Gastrocnemius medialis (tissue), 4 donors: ENCODE measurements at regions not wholly inside any gene's neighbourhood (a gene's known extent, or its start where the extent isn't known, plus 50 kb on each side); places are given as distances from the start of the nearest gene placed in this dataset.

Source experiments
- ATAC-seq, 2 donors: fragments of 150-250 bp; one replicate each; pipeline ENCODE4 v1.9.1; 2016
- DNase-seq, 2 donors: peaks; one replicate each; pipeline ENCODE4 v3.0.0-alpha.2; 2019
- H3K27ac ChIP-seq, 4 donors: fragments of 200-600 bp; sonication (generic); 1 replicate in 1 of 4; 2 replicates in 3 of 4; pipeline ENCODE4 v1.5.1; 2016 to 2018; ENCODE audit warnings: mild to moderate bottlenecking in 2 of 4, moderate library complexity in 1 of 4
- H3K27me3 ChIP-seq, 3 donors: fragments of 200-600 bp; sonication (generic) in 2 of 3; 1 replicate in 1 of 3; 2 replicates in 2 of 3; pipeline versions ENCODE4 v1.5.1 to v1.6.0; 2016 to 2019; ENCODE audit warnings: mild to moderate bottlenecking in 1 of 3, moderate library complexity in 1 of 3
- H3K36me3 ChIP-seq, 2 donors: fragments of 200-600 bp; sonication (generic) in 1 of 2; one replicate each; pipeline ENCODE4 v1.5.1; 2017 to 2018
- H3K4me1 ChIP-seq, 2 donors: fragments of 200-600 bp; sonication (generic) in 1 of 2; one replicate each; pipeline ENCODE4 v1.5.1; 2016 to 2017; ENCODE audit warnings: mild to moderate bottlenecking in 2 of 2
- H3K4me3 ChIP-seq, 4 donors: fragments of 200-600 bp; sonication (generic) in 3 of 4; 1 replicate in 1 of 4; 2 replicates in 3 of 4; pipeline ENCODE4 v1.5.1; 2016 to 2019; ENCODE audit warnings: mild to moderate bottlenecking in 2 of 4
- H3K9me3 ChIP-seq, 3 donors: fragments of 200-600 bp; sonication (generic) in 2 of 3; 1 replicate in 1 of 3; 2 replicates in 2 of 3; pipeline ENCODE4 v1.5.1; 2016 to 2019
- CTCF ChIP-seq, 5 experiments: fragments of 450-650 bp in 3 of 5; fragments of 200-600 bp in 2 of 5; sonication (generic) in 2 of 5; IDR thresholded peaks in 4 of 5; conservative IDR thresholded peaks in 1 of 5; 1 replicate in 4 of 5; 2 replicates in 1 of 5; pipeline ENCODE4 v1.5.1; 2016 to 2019; ENCODE audit warnings: antibody characterized with exemption in 5 of 5, mild to moderate bottlenecking in 3 of 5, moderate library complexity in 3 of 5
- POLR2A ChIP-seq, 2 donors: fragments of 450-650 bp; IDR thresholded peaks; one replicate each; pipeline ENCODE4 v1.6.1; 2017; ENCODE audit warnings: antibody characterized with exemption in 2 of 2, mild to moderate bottlenecking in 2 of 2, moderate library complexity in 2 of 2
- in situ Hi-C, 4 donors: fragments of 200-750 bp; cut with MboI; loops; one replicate each; pipeline versions ENCODE4 v1.15.0 to v1.8.0; 2017; ENCODE audit warnings: low sequenced_read_pairs in 4 of 4
- intact Hi-C: fragments of 100-400 bp; cut with DNase I; formaldehyde crosslinking; loops from one replicate; pipeline ENCODE4 v1.15.1; 2023; ENCODE audit warnings: low total_unique reads

GRCh38 chr6:53982366-53983050 lies 128.7 kb upstream of the MLIP start:
- Histone ChIP-seq H3K4me3 (no peak overlapping the region), H3K36me3 (no peaks in the 10 kb centered on the region), H3K4me1 (peaks cover 19 to 25% of the 10 kb centered on the region in 2 donors), H3K27me3 (no peaks in the 10 kb centered on the region), H3K9me3 (no peaks in the 10 kb centered on the region), H3K27ac (no peak overlapping the region)
- ATAC-seq (no peak), DNase-seq (no peak)
- TF ChIP-seq POLR2A (IDR thresholded peaks at IDR 0.05) (no peak), CTCF (IDR thresholded peaks at IDR 0.05 in 4 of 5, conservative IDR thresholded peaks at IDR 0.05 in 1 of 5) (no peak)
- intact Hi-C loops (loop anchor here (5.0 kb wide), 1 partner anchor 1085 kb away; no protein-coding TSS in a partner anchor), in situ Hi-C loops (loop anchor here (10.0 to 25.0 kb wide), 5 partner anchors 280 to 1255 kb away; no protein-coding TSS in a partner anchor)

- no peak for ATAC-seq
- Histone ChIP-seq H3K27me3 (no peaks in the 10 kb centered on the region), H3K4me1 (peaks cover 20 to 28% of the 10 kb centered on the region in 2 donors), H3K4me3 (no peak overlapping the region), H3K9me3 (no peaks in the 10 kb centered on the region), H3K36me3 (no peaks in the 10 kb centered on the region), H3K27ac (no peak overlapping the region)
- TF ChIP-seq POLR2A (IDR thresholded peaks at IDR 0.05) (no peak), CTCF (IDR thresholded peaks at IDR 0.05 in 4 of 5, conservative IDR thresholded peaks at IDR 0.05 in 1 of 5) (no peak)
- DNase-seq: no peak
- intact Hi-C loops (loop anchor here (5.0 kb wide), 1 partner anchor 1084 kb away; no protein-coding TSS in a partner anchor), in situ Hi-C loops (loop anchor here (10.0 to 25.0 kb wide), 5 partner anchors 279 to 1254 kb away; no protein-coding TSS in a partner anchor)
Observed at GRCh38 chr6:53983301-53983700, 127.9 kb upstream of the MLIP start.

- H3K36me3 ChIP-seq: no peaks in the 10 kb centered on the region
- H3K27ac ChIP-seq: no peak overlapping the region
- TF ChIP-seq CTCF (IDR thresholded peaks at IDR 0.05 in 4 of 5, conservative IDR thresholded peaks at IDR 0.05 in 1 of 5): no peak
- TF ChIP-seq POLR2A (IDR thresholded peaks at IDR 0.05): no peak
- intact Hi-C loops (loop anchor here (5.0 kb wide), 1 partner anchor 1083 kb away; no protein-coding TSS in a partner anchor), in situ Hi-C loops (loop anchor here (10.0 to 25.0 kb wide), 5 partner anchors 278 to 1253 kb away; no protein-coding TSS in a partner anchor)
- ATAC-seq (no peak), DNase-seq (no peak)
- H3K9me3 ChIP-seq: no peaks in the 10 kb centered on the region
- H3K4me1 ChIP-seq: peaks cover 20 to 34% of the 10 kb centered on the region in 2 donors
- no peaks in the 10 kb centered on the region for H3K27me3 ChIP-seq
- H3K4me3 ChIP-seq: no peak overlapping the region
Observed at GRCh38 chr6:53984163-53984562, 127.1 kb upstream of the MLIP start.

- Histone ChIP-seq H3K27me3 (no peaks in the 10 kb centered on the region), H3K36me3 (no peaks in the 10 kb centered on the region), H3K4me3 (no peak overlapping the region), H3K27ac (no peak overlapping the region), H3K9me3 (no peaks in the 10 kb centered on the region), H3K4me1 (peaks cover 22 to 38% of the 10 kb centered on the region in 2 donors)
- DNase-seq (no peak), ATAC-seq (no peak)
- intact Hi-C loops (loop anchor here (5.0 kb wide), 1 partner anchor 1083 kb away; no protein-coding TSS in a partner anchor), in situ Hi-C loops (loop anchor here (10.0 to 25.0 kb wide), 5 partner anchors 278 to 1253 kb away; no protein-coding TSS in a partner anchor)
- no peak for TF ChIP-seq CTCF (IDR thresholded peaks at IDR 0.05 in 4 of 5, conservative IDR thresholded peaks at IDR 0.05 in 1 of 5)
- TF ChIP-seq POLR2A (IDR thresholded peaks at IDR 0.05): no peak
Observed at GRCh38 chr6:53984581-53984980, 126.7 kb upstream of the MLIP start.
